GM21576 (cell line): ENCODE measurements at regions not wholly inside any gene's neighbourhood (a gene's known extent, or its start where the extent isn't known, plus 50 kb on each side); places are given as distances from the start of the nearest gene placed in this dataset.

Experiments used
- ATAC-seq: cut with Tn5 transposase; IDR thresholded peaks from one replicate; pipeline ENCODE4 v1.9.1; 2021; ENCODE audit warnings: mild to moderate bottlenecking, moderate library complexity; ENCODE audit not compliant: unreplicated experiment

GRCh38 chr2:60400462-60401246 lies 152.8 kb downstream of the BCL11A start:
- ATAC-seq = no peak

GRCh38 chr2:60394463-60394862 lies 159.0 kb downstream of the BCL11A start:
- ATAC-seq = no peak

- ATAC-seq = no peak
Measured at GRCh38 chr2:60391649-60392375, 161.6 kb downstream of the BCL11A start.

- no peak for ATAC-seq
Measured at GRCh38 chr2:60391230-60391629, 162.2 kb downstream of the BCL11A start.

GRCh38 chr2:60386436-60386835 lies 167.0 kb downstream of the BCL11A start:
- ATAC-seq = no peak

GRCh38 chr2:60385648-60386047 lies 167.8 kb downstream of the BCL11A start:
- no peak for ATAC-seq

GRCh38 chr2:60383401-60384143 lies 169.9 kb downstream of the BCL11A start:
- ATAC-seq = no peak

GRCh38 chr2:60380411-60380810 lies 173.0 kb downstream of the BCL11A start:
- no peak for ATAC-seq

GRCh38 chr2:60379684-60380083 lies 173.8 kb downstream of the BCL11A start:
- ATAC-seq = no peak

GRCh38 chr2:60379216-60379615 lies 174.2 kb downstream of the BCL11A start:
- no peak for ATAC-seq

GRCh38 chr2:60377825-60378224 lies 175.6 kb downstream of the BCL11A start:
- ATAC-seq = no peak

GRCh38 chr2:60376252-60376651 lies 177.2 kb downstream of the BCL11A start:
- no peak for ATAC-seq

- ATAC-seq = no peak
Measured at GRCh38 chr2:60371681-60372080, 181.8 kb downstream of the BCL11A start.

- ATAC-seq = no peak
Measured at GRCh38 chr2:60371219-60371618, 182.2 kb downstream of the BCL11A start.

GRCh38 chr2:60370814-60371213 lies 182.6 kb downstream of the BCL11A start:
- no peak for ATAC-seq

- no peak for ATAC-seq
Measured at GRCh38 chr2:60368456-60368855, 185.0 kb downstream of the BCL11A start.

- peak; percentile 73 for ATAC-seq
Measured at GRCh38 chr2:60366135-60366712, 187.2 kb downstream of the BCL11A start.

- no peak for ATAC-seq
Measured at GRCh38 chr2:60365556-60365955, 187.9 kb downstream of the BCL11A start.

GRCh38 chr2:60364491-60364890 lies 189.0 kb downstream of the BCL11A start:
- no peak for ATAC-seq

- ATAC-seq = no peak
Measured at GRCh38 chr2:60361498-60361897, 192.0 kb downstream of the BCL11A start.

GRCh38 chr2:60359569-60359968 lies 193.9 kb downstream of the BCL11A start:
- ATAC-seq = no peak
